Caco-2 (cell line): ENCODE measurements at regions not wholly inside any gene's neighbourhood (a gene's known extent, or its start where the extent isn't known, plus 50 kb on each side); places are given as distances from the start of the nearest gene placed in this dataset.
A peak's percentile ranks its signal among the peaks of the same experiment; 100 is the strongest.

ENCODE experiments used
- BruUV-seq: library from RNA; stranded (reverse); fragments of 400-500 nt; replicated peaks from 2 replicates; lab custom pipeline; 2021; lab: Mats Ljungman, UMichigan
- CTCF ChIA-PET: fragments of 300-600 bp; sonication (Branson Sonifier 250); formaldehyde crosslinking; loops from one replicate; lab custom pipeline; 2022; ENCODE audit warnings: antibody characterized with exemption; lab: Charles Lee
- POLR2A ChIA-PET: fragments of 300-600 bp; sonication (Branson Sonifier 250); formaldehyde crosslinking; loops from one replicate; lab custom pipeline; 2022; ENCODE audit warnings: antibody characterized with exemption; lab: Charles Lee
- DNase-seq, 2 experiments: peaks; one replicate each; pipeline versions ENCODE4 v3.0.0 to v3.0.0-alpha.2; 2020 to 2022
- H3K27me3 ChIP-seq: replicated peaks from 2 replicates; pipeline ENCODE4 v1.6.0; 2011; ENCODE audit warnings: low read length; ENCODE audit not compliant: control insufficient read depth, insufficient read depth
- H3K36me3 ChIP-seq: 2 replicates; pipeline ENCODE4 v1.5.1; 2011; ENCODE audit warnings: low read length; ENCODE audit not compliant: control insufficient read depth, insufficient read depth
- H3K4me1 ChIP-seq: fragments of 250-450 bp; sonication (Bioruptor Pico); 2 replicates; pipeline ENCODE4 v1.5.1; 2020; ENCODE audit warnings: mild to moderate bottlenecking
- H3K4me3 ChIP-seq: 2 replicates; pipeline ENCODE4 v1.5.1; 2011; ENCODE audit warnings: low read depth, mild to moderate bottlenecking, control low read depth, low read length
- H3K9me3 ChIP-seq: fragments of 250-450 bp; sonication (Bioruptor Pico); 2 replicates; pipeline ENCODE4 v1.5.1; 2020; ENCODE audit warnings: mild to moderate bottlenecking, moderate library complexity
- H3K27ac Mint-ChIP-seq: one replicate; pipeline ENCODE4 v1.8.0; 2022; ENCODE audit warnings: mixed read lengths; ENCODE audit not compliant: unreplicated experiment
- H3K27me3 Mint-ChIP-seq: one replicate; pipeline ENCODE4 v1.8.0; 2022; ENCODE audit warnings: mixed read lengths; ENCODE audit not compliant: insufficient read depth, unreplicated experiment
- H3K36me3 Mint-ChIP-seq: one replicate; pipeline ENCODE4 v1.8.0; 2022; ENCODE audit warnings: mild to moderate bottlenecking, mixed read lengths; ENCODE audit not compliant: insufficient read depth, unreplicated experiment
- H3K4me1 Mint-ChIP-seq: one replicate; pipeline ENCODE4 v1.8.0; 2022; ENCODE audit warnings: low read depth, mixed read lengths; ENCODE audit not compliant: unreplicated experiment
- H3K4me3 Mint-ChIP-seq: one replicate; pipeline ENCODE4 v1.8.0; 2022; ENCODE audit warnings: mild to moderate bottlenecking, moderate library complexity, mixed read lengths; ENCODE audit not compliant: unreplicated experiment
- H3K9me3 Mint-ChIP-seq: one replicate; pipeline ENCODE4 v1.8.0; 2022; ENCODE audit warnings: mixed read lengths; ENCODE audit not compliant: unreplicated experiment
- CTCF ChIP-seq, 2 experiments: fragments of 200-600 bp in 1 of 2; IDR thresholded peaks; 1 replicate in 1 of 2; 2 replicates in 1 of 2; pipeline versions ENCODE4 v1.5.1 to v1.8.0; 2011 to 2022; ENCODE audit warnings: antibody characterized with exemption in 1 of 2, control low read depth in 1 of 2, inconsistent platforms in 1 of 2, low read depth in 1 of 2, low read length in 1 of 2, mild to moderate bottlenecking in 1 of 2, moderate library complexity in 1 of 2; ENCODE audit not compliant: insufficient read depth in 1 of 2, severe bottlenecking in 1 of 2, unreplicated experiment in 1 of 2
- intact Hi-C: fragments of 100-400 bp; cut with micrococcal nuclease; formaldehyde crosslinking; loops from one replicate; pipeline ENCODE4 v1.10.0; 2022; ENCODE audit not compliant: unreplicated experiment

GRCh38 chrX:131621650-131622049, 77.8 kb downstream of the OR13H1 start:
- POLR2A ChIA-PET, result no interaction called here
- H3K4me1 Mint-ChIP-seq, result no peaks in the 10 kb centered on the region
- no peaks in the 10 kb centered on the region for H3K36me3 Mint-ChIP-seq
- no TSS peak for BruUV-seq
- no peaks in the 10 kb centered on the region for H3K9me3 Mint-ChIP-seq
- Histone ChIP-seq H3K27me3 (no peaks in the 10 kb centered on the region), H3K9me3 (no peaks in the 10 kb centered on the region), H3K4me3 (no peak overlapping the region), H3K36me3 (no peaks in the 10 kb centered on the region), H3K4me1 (no peaks in the 10 kb centered on the region)
- no peak for DNase-seq
- H3K4me3 Mint-ChIP-seq, result no peak overlapping the region
- TF ChIP-seq CTCF (IDR thresholded peaks at IDR 0.05; ENCODE audit: insufficient read depth in 1 of 2, low read depth in 1 of 2, low read length in 1 of 2, severe bottlenecking in 1 of 2, unreplicated experiment in 1 of 2), result no peak
- no peak overlapping the region for H3K27ac Mint-ChIP-seq
- H3K27me3 Mint-ChIP-seq, result peaks cover 2% of the 10 kb centered on the region
- CTCF ChIA-PET, result no interaction called here
- intact Hi-C loops, result no loop called here

DNA sequence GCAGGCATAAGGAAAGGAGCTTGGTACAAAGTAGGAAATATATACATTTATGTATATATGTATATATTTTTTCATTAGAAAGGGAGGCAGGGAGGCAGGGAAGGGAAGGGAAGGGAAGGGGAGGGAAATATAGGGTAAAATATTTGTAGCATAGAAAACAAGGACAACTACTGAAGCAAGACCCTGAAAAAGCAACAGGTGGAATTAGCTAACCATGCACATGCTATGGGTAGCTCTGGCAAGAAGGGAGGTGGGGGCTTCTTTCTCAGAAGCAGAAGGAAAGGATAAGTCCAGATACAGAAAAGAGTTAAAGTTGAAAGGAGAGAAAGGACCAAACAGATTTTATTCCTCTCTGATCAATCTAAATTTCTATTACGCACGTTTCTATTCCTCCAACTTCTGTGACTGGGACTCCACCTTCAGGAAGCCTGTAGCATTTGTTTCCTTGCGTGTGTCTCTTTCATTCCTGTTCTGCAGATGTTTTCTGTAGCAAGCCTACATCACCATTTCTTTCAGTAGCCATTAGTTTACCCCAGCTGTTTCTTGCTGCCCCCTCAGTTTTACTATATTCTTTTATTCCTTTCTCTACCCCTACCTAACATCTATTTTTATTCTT, 82.9 kb downstream of the OR13H1 start:
- H3K36me3 Mint-ChIP-seq, result no peaks in the 10 kb centered on the region
- H3K4me1 Mint-ChIP-seq, result no peaks in the 10 kb centered on the region
- ChIA-PET POLR2A (no interaction called here), CTCF (no interaction called here)
- H3K4me1 ChIP-seq, result no peaks in the 10 kb centered on the region
- no peaks in the 10 kb centered on the region for H3K27me3 ChIP-seq
- H3K27ac Mint-ChIP-seq, result no peak overlapping the region
- H3K9me3 ChIP-seq, result no peaks in the 10 kb centered on the region
- peaks cover 2% of the 10 kb centered on the region for H3K27me3 Mint-ChIP-seq
- intact Hi-C loops, result loop anchor here (1.0 kb wide), 1 partner anchor 364 kb away; no protein-coding TSS in a partner anchor
- no TSS peak for BruUV-seq
- no peak overlapping the region for H3K4me3 ChIP-seq
- peak in 1 of 2 experiments; percentile 4 for DNase-seq
- no peaks in the 10 kb centered on the region for H3K36me3 ChIP-seq
- H3K9me3 Mint-ChIP-seq, result no peaks in the 10 kb centered on the region
- no peak overlapping the region for H3K4me3 Mint-ChIP-seq
- peak; percentile 16 to 37 for TF ChIP-seq CTCF (IDR thresholded peaks at IDR 0.05; ENCODE audit: insufficient read depth in 1 of 2, low read depth in 1 of 2, low read length in 1 of 2, severe bottlenecking in 1 of 2, unreplicated experiment in 1 of 2)

DNA sequence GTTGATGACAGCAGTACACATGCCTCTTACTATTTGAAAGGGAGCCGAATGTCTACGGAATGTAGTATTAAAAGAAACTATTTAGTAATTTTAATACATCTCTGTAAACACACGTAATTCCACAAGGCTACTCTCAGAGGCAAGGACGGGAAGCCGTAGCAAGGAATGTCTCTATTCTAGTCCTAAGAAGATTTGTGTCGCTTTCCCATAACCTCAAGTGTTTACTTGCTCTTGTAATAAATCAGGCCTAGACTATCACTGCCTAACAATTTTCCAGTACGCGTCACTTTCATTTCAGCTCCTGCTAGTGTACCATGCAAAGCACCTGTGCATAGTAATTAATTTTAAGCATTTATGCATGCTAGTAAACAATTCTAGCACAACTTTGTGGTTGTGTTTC, 86.7 kb downstream of the OR13H1 start:
- Histone ChIP-seq H3K4me1 (no peaks in the 10 kb centered on the region), H3K27me3 (no peaks in the 10 kb centered on the region), H3K4me3 (no peak overlapping the region), H3K36me3 (no peaks in the 10 kb centered on the region), H3K9me3 (no peaks in the 10 kb centered on the region)
- Mint-ChIP-seq H3K4me1 (no peaks in the 10 kb centered on the region), H3K9me3 (no peaks in the 10 kb centered on the region), H3K27me3 (peaks cover 2% of the 10 kb centered on the region), H3K4me3 (no peak overlapping the region), H3K27ac (no peak overlapping the region), H3K36me3 (no peaks in the 10 kb centered on the region)
- BruUV-seq, result no TSS peak
- ChIA-PET POLR2A (no interaction called here), CTCF (no interaction called here)
- intact Hi-C loops, result loop anchor here (5.0 kb wide), 1 partner anchor 47 kb away; no protein-coding TSS in a partner anchor
- TF ChIP-seq CTCF (IDR thresholded peaks at IDR 0.05; ENCODE audit: insufficient read depth in 1 of 2, low read depth in 1 of 2, low read length in 1 of 2, severe bottlenecking in 1 of 2, unreplicated experiment in 1 of 2), result no peak
- no peak for DNase-seq
